ENCODE measurements at regions not wholly inside any gene's neighbourhood (a gene's known extent, or its start where the extent isn't known, plus 50 kb on each side); places are given as distances from the start of the nearest gene placed in this dataset.

- Histone ChIP-seq H3K9me3 (ENCODE audit: control insufficient read depth in 2 of 2, low read length in 2 of 2) (no peaks in the 10 kb centered on the region), H3K27ac (ENCODE audit: insufficient read depth, low read length, poor library complexity, severe bottlenecking) (no peak overlapping the region), H3K36me3 (ENCODE audit: control insufficient read depth, insufficient read depth, low read length) (no peaks in the 10 kb centered on the region), H3K27me3 (ENCODE audit: control insufficient read depth, insufficient read depth, low read length) (no peaks in the 10 kb centered on the region), H3K4me1 (ENCODE audit: control insufficient read depth, insufficient read depth, low read length, poor library complexity, severe bottlenecking) (no peaks in the 10 kb centered on the region), H3K4me3 (ENCODE audit: low read depth, low read length) (no peak overlapping the region)
- H3K4me3 Mint-ChIP-seq: no peak overlapping the region
- no peak for ATAC-seq (ENCODE audit: low read depth in 2 of 2)
- H3K36me3 Mint-ChIP-seq: no peaks in the 10 kb centered on the region
- no peaks in the 10 kb centered on the region for H3K27me3 Mint-ChIP-seq
- H3K4me1 Mint-ChIP-seq: no peaks in the 10 kb centered on the region
- H3K27ac Mint-ChIP-seq: no peak overlapping the region
- no peak for DNase-seq
- H3K9me3 Mint-ChIP-seq: peaks cover 0 to 2% (median 0%) of the 10 kb centered on the region in 7 donors
Measured at GRCh38 chr18:26708806-26709716, 156.4 kb downstream of the AQP4 start.

GRCh38 chr18:26706911-26707351, 158.6 kb downstream of the AQP4 start:
- H3K9me3 ChIP-seq (ENCODE audit: control insufficient read depth in 2 of 2, low read length in 2 of 2): no peaks in the 10 kb centered on the region
- Mint-ChIP-seq H3K36me3 (no peaks in the 10 kb centered on the region), H3K4me1 (peaks cover 0 to 1% (median 0%) of the 10 kb centered on the region in 4 donors), H3K4me3 (no peak overlapping the region), H3K27me3 (no peaks in the 10 kb centered on the region), H3K9me3 (peaks cover 0 to 4% (median 0%) of the 10 kb centered on the region in 7 donors), H3K27ac (no peak overlapping the region)
- H3K4me1 ChIP-seq (ENCODE audit: control insufficient read depth, insufficient read depth, low read length, poor library complexity, severe bottlenecking): no peaks in the 10 kb centered on the region
- no peaks in the 10 kb centered on the region for H3K36me3 ChIP-seq (ENCODE audit: control insufficient read depth, insufficient read depth, low read length)
- no peaks in the 10 kb centered on the region for H3K27me3 ChIP-seq (ENCODE audit: control insufficient read depth, insufficient read depth, low read length)
- H3K27ac ChIP-seq (ENCODE audit: insufficient read depth, low read length, poor library complexity, severe bottlenecking): no peak overlapping the region
- DNase-seq: no peak
- ATAC-seq (ENCODE audit: low read depth in 2 of 2): no peak
- no peak overlapping the region for H3K4me3 ChIP-seq (ENCODE audit: low read depth, low read length)

- Mint-ChIP-seq H3K27ac (no peak overlapping the region), H3K27me3 (no peaks in the 10 kb centered on the region), H3K36me3 (no peaks in the 10 kb centered on the region), H3K4me3 (no peak overlapping the region), H3K9me3 (peaks cover 0 to 4% (median 0%) of the 10 kb centered on the region in 7 donors), H3K4me1 (peaks cover 0 to 1% (median 0%) of the 10 kb centered on the region in 4 donors)
- Histone ChIP-seq H3K36me3 (ENCODE audit: control insufficient read depth, insufficient read depth, low read length) (no peaks in the 10 kb centered on the region), H3K27me3 (ENCODE audit: control insufficient read depth, insufficient read depth, low read length) (no peaks in the 10 kb centered on the region), H3K27ac (ENCODE audit: insufficient read depth, low read length, poor library complexity, severe bottlenecking) (no peak overlapping the region), H3K4me3 (ENCODE audit: low read depth, low read length) (no peak overlapping the region), H3K9me3 (ENCODE audit: control insufficient read depth in 2 of 2, low read length in 2 of 2) (no peaks in the 10 kb centered on the region), H3K4me1 (ENCODE audit: control insufficient read depth, insufficient read depth, low read length, poor library complexity, severe bottlenecking) (no peaks in the 10 kb centered on the region)
- DNase-seq (no peak), ATAC-seq (ENCODE audit: low read depth in 2 of 2) (no peak)
Measured at GRCh38 chr18:26705757-26706156, 157.4 kb upstream of the KCTD1 start.

- H3K27ac Mint-ChIP-seq: no peak overlapping the region
- no peak for ATAC-seq (ENCODE audit: low read depth in 2 of 2)
- H3K36me3 ChIP-seq (ENCODE audit: control insufficient read depth, insufficient read depth, low read length): no peaks in the 10 kb centered on the region
- no peaks in the 10 kb centered on the region for H3K4me1 ChIP-seq (ENCODE audit: control insufficient read depth, insufficient read depth, low read length, poor library complexity, severe bottlenecking)
- no peak overlapping the region for H3K4me3 Mint-ChIP-seq
- H3K4me3 ChIP-seq (ENCODE audit: low read depth, low read length): no peak overlapping the region
- no peaks in the 10 kb centered on the region for H3K36me3 Mint-ChIP-seq
- H3K27me3 Mint-ChIP-seq: no peaks in the 10 kb centered on the region
- peaks cover 0 to 1% (median 0%) of the 10 kb centered on the region in 4 donors for H3K4me1 Mint-ChIP-seq
- H3K27me3 ChIP-seq (ENCODE audit: control insufficient read depth, insufficient read depth, low read length): no peaks in the 10 kb centered on the region
- no peaks in the 10 kb centered on the region for H3K9me3 ChIP-seq (ENCODE audit: control insufficient read depth in 2 of 2, low read length in 2 of 2)
- H3K9me3 Mint-ChIP-seq: peaks cover 0 to 4% (median 0%) of the 10 kb centered on the region in 7 donors
- DNase-seq: no peak
- no peak overlapping the region for H3K27ac ChIP-seq (ENCODE audit: insufficient read depth, low read length, poor library complexity, severe bottlenecking)
Measured at GRCh38 chr18:26703170-26703930, 155.0 kb upstream of the KCTD1 start.

GRCh38 chr18:26702086-26702485, 153.7 kb upstream of the KCTD1 start:
- H3K9me3 ChIP-seq (ENCODE audit: control insufficient read depth in 2 of 2, low read length in 2 of 2): no peaks in the 10 kb centered on the region
- DNase-seq: no peak
- no peak for ATAC-seq (ENCODE audit: low read depth in 2 of 2)
- no peaks in the 10 kb centered on the region for H3K27me3 ChIP-seq (ENCODE audit: control insufficient read depth, insufficient read depth, low read length)
- no peaks in the 10 kb centered on the region for H3K4me1 ChIP-seq (ENCODE audit: control insufficient read depth, insufficient read depth, low read length, poor library complexity, severe bottlenecking)
- no peaks in the 10 kb centered on the region for H3K36me3 ChIP-seq (ENCODE audit: control insufficient read depth, insufficient read depth, low read length)
- Mint-ChIP-seq H3K9me3 (peaks cover 0 to 6% (median 0%) of the 10 kb centered on the region in 7 donors), H3K4me1 (peaks cover 0 to 1% (median 0%) of the 10 kb centered on the region in 4 donors), H3K4me3 (no peak overlapping the region), H3K27ac (no peak overlapping the region), H3K36me3 (no peaks in the 10 kb centered on the region), H3K27me3 (no peaks in the 10 kb centered on the region)
- H3K4me3 ChIP-seq (ENCODE audit: low read depth, low read length): no peak overlapping the region
- H3K27ac ChIP-seq (ENCODE audit: insufficient read depth, low read length, poor library complexity, severe bottlenecking): no peak overlapping the region

GRCh38 chr18:26700728-26701127, 152.4 kb upstream of the KCTD1 start:
- no peaks in the 10 kb centered on the region for H3K9me3 ChIP-seq (ENCODE audit: control insufficient read depth in 2 of 2, low read length in 2 of 2)
- no peak overlapping the region for H3K27ac Mint-ChIP-seq
- H3K27ac ChIP-seq (ENCODE audit: insufficient read depth, low read length, poor library complexity, severe bottlenecking): no peak overlapping the region
- peaks cover 0 to 1% (median 0%) of the 10 kb centered on the region in 4 donors for H3K4me1 Mint-ChIP-seq
- no peaks in the 10 kb centered on the region for H3K36me3 Mint-ChIP-seq
- ATAC-seq (ENCODE audit: low read depth in 2 of 2) (no peak), DNase-seq (no peak)
- H3K4me3 Mint-ChIP-seq: no peak overlapping the region
- no peak overlapping the region for H3K4me3 ChIP-seq (ENCODE audit: low read depth, low read length)
- H3K27me3 ChIP-seq (ENCODE audit: control insufficient read depth, insufficient read depth, low read length): no peaks in the 10 kb centered on the region
- no peaks in the 10 kb centered on the region for H3K4me1 ChIP-seq (ENCODE audit: control insufficient read depth, insufficient read depth, low read length, poor library complexity, severe bottlenecking)
- peaks cover 0 to 6% (median 0%) of the 10 kb centered on the region in 7 donors for H3K9me3 Mint-ChIP-seq
- peaks cover 5% of the 10 kb centered on the region for H3K27me3 Mint-ChIP-seq
- no peaks in the 10 kb centered on the region for H3K36me3 ChIP-seq (ENCODE audit: control insufficient read depth, insufficient read depth, low read length)

- H3K4me1 Mint-ChIP-seq: peaks cover 0 to 1% (median 0%) of the 10 kb centered on the region in 4 donors
- Histone ChIP-seq H3K9me3 (ENCODE audit: control insufficient read depth in 2 of 2, low read length in 2 of 2) (peaks cover 0 to 2% of the 10 kb centered on the region in 2 experiments), H3K4me1 (ENCODE audit: control insufficient read depth, insufficient read depth, low read length, poor library complexity, severe bottlenecking) (no peaks in the 10 kb centered on the region), H3K4me3 (ENCODE audit: low read depth, low read length) (no peak overlapping the region), H3K36me3 (ENCODE audit: control insufficient read depth, insufficient read depth, low read length) (no peaks in the 10 kb centered on the region), H3K27ac (ENCODE audit: insufficient read depth, low read length, poor library complexity, severe bottlenecking) (no peak overlapping the region), H3K27me3 (ENCODE audit: control insufficient read depth, insufficient read depth, low read length) (no peaks in the 10 kb centered on the region)
- no peaks in the 10 kb centered on the region for H3K36me3 Mint-ChIP-seq
- no peak overlapping the region for H3K4me3 Mint-ChIP-seq
- no peak for ATAC-seq (ENCODE audit: low read depth in 2 of 2)
- DNase-seq: no peak
- peaks cover 5% of the 10 kb centered on the region for H3K27me3 Mint-ChIP-seq
- H3K27ac Mint-ChIP-seq: no peak overlapping the region
- H3K9me3 Mint-ChIP-seq: peaks cover 0 to 4% (median under 1%) of the 10 kb centered on the region in 7 donors
Measured at GRCh38 chr18:26700201-26700600, 151.8 kb upstream of the KCTD1 start.
